ENCODE measurements at regions not wholly inside any gene's neighbourhood (a gene's known extent, or its start where the extent isn't known, plus 50 kb on each side); places are given as distances from the start of the nearest gene placed in this dataset.

- peaks cover 4% of the 10 kb centered on the region for H3K4me1 ChIP-seq (ENCODE audit: insufficient read depth, low read length, poor library complexity, severe bottlenecking)
- no peak for TF ChIP-seq EZH2phosphoT487 (IDR thresholded peaks at IDR 0.05; ENCODE audit: borderline replicate concordance, low read depth, low read length)
- TF ChIP-seq, protein P1, sequence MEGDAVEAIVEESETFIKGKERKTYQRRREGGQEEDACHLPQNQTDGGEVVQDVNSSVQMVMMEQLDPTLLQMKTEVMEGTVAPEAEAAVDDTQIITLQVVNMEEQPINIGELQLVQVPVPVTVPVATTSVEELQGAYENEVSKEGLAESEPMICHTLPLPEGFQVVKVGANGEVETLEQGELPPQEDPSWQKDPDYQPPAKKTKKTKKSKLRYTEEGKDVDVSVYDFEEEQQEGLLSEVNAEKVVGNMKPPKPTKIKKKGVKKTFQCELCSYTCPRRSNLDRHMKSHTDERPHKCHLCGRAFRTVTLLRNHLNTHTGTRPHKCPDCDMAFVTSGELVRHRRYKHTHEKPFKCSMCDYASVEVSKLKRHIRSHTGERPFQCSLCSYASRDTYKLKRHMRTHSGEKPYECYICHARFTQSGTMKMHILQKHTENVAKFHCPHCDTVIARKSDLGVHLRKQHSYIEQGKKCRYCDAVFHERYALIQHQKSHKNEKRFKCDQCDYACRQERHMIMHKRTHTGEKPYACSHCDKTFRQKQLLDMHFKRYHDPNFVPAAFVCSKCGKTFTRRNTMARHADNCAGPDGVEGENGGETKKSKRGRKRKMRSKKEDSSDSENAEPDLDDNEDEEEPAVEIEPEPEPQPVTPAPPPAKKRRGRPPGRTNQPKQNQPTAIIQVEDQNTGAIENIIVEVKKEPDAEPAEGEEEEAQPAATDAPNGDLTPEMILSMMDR (conservative IDR thresholded peaks at IDR 0.05; ENCODE audit: low read length) = no peak
- no peaks in the 10 kb centered on the region for H3K79me2 ChIP-seq (ENCODE audit: insufficient read depth, low read depth, low read length)
- H3K9me2 ChIP-seq (ENCODE audit: insufficient read depth, low read length) = no peaks in the 10 kb centered on the region
- no peak overlapping the region for H3K4me2 ChIP-seq (ENCODE audit: low read length)
- H3K27ac ChIP-seq (ENCODE audit: low read depth, low read length, poor library complexity, severe bottlenecking) = no peak overlapping the region
- H2AFZ ChIP-seq (ENCODE audit: low read length) = no peak overlapping the region
- H3K4me3 ChIP-seq (ENCODE audit: low read depth, low read length, poor library complexity, severe bottlenecking) = no peak overlapping the region
- no peaks in the 10 kb centered on the region for H3K9me3 ChIP-seq (ENCODE audit: low read length)
- no peak for DNase-seq (ENCODE audit: low spot score)
- CTCF ChIA-PET (ENCODE audit: unreplicated experiment) = no interaction called here
- H4K20me1 ChIP-seq (ENCODE audit: insufficient read depth, low read length) = no peaks in the 10 kb centered on the region
- POLR2A ChIA-PET = interaction anchor here (0.5 kb wide), 1 partner anchor 911 kb away, joined by 3 read pairs; no protein-coding TSS in a partner anchor
- intact Hi-C loops (cut with micrococcal nuclease; ENCODE audit: unreplicated experiment) = no loop called here
- no TSS peak for BruUV-seq (replicated peaks)
- H3K36me3 ChIP-seq (ENCODE audit: insufficient read depth, low read length) = no peaks in the 10 kb centered on the region
These were observed 107.0 kb upstream of the CASZ1 start for GRCh38 chr1:10903421-10903820.

GRCh38 chr1:10903821-10904220 is 107.4 kb upstream of the CASZ1 start:
- Histone ChIP-seq H3K79me2 (ENCODE audit: insufficient read depth, low read depth, low read length) (no peaks in the 10 kb centered on the region), H4K20me1 (ENCODE audit: insufficient read depth, low read length) (no peaks in the 10 kb centered on the region), H3K36me3 (ENCODE audit: insufficient read depth, low read length) (no peaks in the 10 kb centered on the region), H3K9me2 (ENCODE audit: insufficient read depth, low read length) (no peaks in the 10 kb centered on the region), H2AFZ (ENCODE audit: low read length) (no peak overlapping the region), H3K27ac (ENCODE audit: low read depth, low read length, poor library complexity, severe bottlenecking) (no peak overlapping the region), H3K4me1 (ENCODE audit: insufficient read depth, low read length, poor library complexity, severe bottlenecking) (peaks cover 4% of the 10 kb centered on the region), H3K9me3 (ENCODE audit: low read length) (no peaks in the 10 kb centered on the region), H3K4me2 (ENCODE audit: low read length) (no peak overlapping the region), H3K4me3 (ENCODE audit: low read depth, low read length, poor library complexity, severe bottlenecking) (no peak overlapping the region)
- ChIA-PET POLR2A (interaction anchor here (0.5 kb wide), 1 partner anchor 912 kb away, joined by 3 read pairs; no protein-coding TSS in a partner anchor), CTCF (ENCODE audit: unreplicated experiment) (no interaction called here)
- BruUV-seq (replicated peaks) = no TSS peak
- no peak for DNase-seq (ENCODE audit: low spot score)
- no peak for TF ChIP-seq EZH2phosphoT487 (IDR thresholded peaks at IDR 0.05; ENCODE audit: borderline replicate concordance, low read depth, low read length)
- TF ChIP-seq, protein P1 (conservative IDR thresholded peaks at IDR 0.05; ENCODE audit: low read length) = no peak
- intact Hi-C loops (cut with micrococcal nuclease; ENCODE audit: unreplicated experiment) = no loop called here

- no peak for TF ChIP-seq EZH2phosphoT487 (IDR thresholded peaks at IDR 0.05; ENCODE audit: borderline replicate concordance, low read depth, low read length)
- TF ChIP-seq, protein P1 (conservative IDR thresholded peaks at IDR 0.05; ENCODE audit: low read length) = no peak
- H3K4me2 ChIP-seq (ENCODE audit: low read length) = no peak overlapping the region
- intact Hi-C loops (cut with micrococcal nuclease; ENCODE audit: unreplicated experiment) = no loop called here
- DNase-seq (ENCODE audit: low spot score) = peak; percentile 10
- CTCF ChIA-PET (ENCODE audit: unreplicated experiment) = no interaction called here
- H3K4me1 ChIP-seq (ENCODE audit: insufficient read depth, low read length, poor library complexity, severe bottlenecking) = peaks cover 4% of the 10 kb centered on the region
- no peak overlapping the region for H2AFZ ChIP-seq (ENCODE audit: low read length)
- H4K20me1 ChIP-seq (ENCODE audit: insufficient read depth, low read length) = no peaks in the 10 kb centered on the region
- H3K4me3 ChIP-seq (ENCODE audit: low read depth, low read length, poor library complexity, severe bottlenecking) = no peak overlapping the region
- H3K79me2 ChIP-seq (ENCODE audit: insufficient read depth, low read depth, low read length) = no peaks in the 10 kb centered on the region
- H3K9me2 ChIP-seq (ENCODE audit: insufficient read depth, low read length) = no peaks in the 10 kb centered on the region
- BruUV-seq (replicated peaks) = no TSS peak
- H3K9me3 ChIP-seq (ENCODE audit: low read length) = no peaks in the 10 kb centered on the region
- no peaks in the 10 kb centered on the region for H3K36me3 ChIP-seq (ENCODE audit: insufficient read depth, low read length)
- POLR2A ChIA-PET = no interaction called here
- no peak overlapping the region for H3K27ac ChIP-seq (ENCODE audit: low read depth, low read length, poor library complexity, severe bottlenecking)
These were observed 107.8 kb upstream of the TARDBP start for GRCh38 chr1:10904396-10905358.

Measured in OCI-LY7 (cell line).